T-cell (primary cell): ENCODE measurements at regions not wholly inside any gene's neighbourhood (a gene's known extent, or its start where the extent isn't known, plus 50 kb on each side); places are given as distances from the start of the nearest gene placed in this dataset.

Experiments used
- ATAC-seq, 4 experiments: fragments of 200-7000 bp in 3 of 4; fragments of 150-1000 bp in 1 of 4; cut with Tn5 transposase; replicated peaks in 1 of 4; 1 replicate in 3 of 4; 2 replicates in 1 of 4; pipeline ENCODE4 v1.10.0; 2021; ENCODE audit warnings: moderate library complexity in 3 of 4, mild to moderate bottlenecking in 2 of 4, moderate number of reproducible peaks in 1 of 4
- CTCF ChIA-PET, 2 donors: fragments of 300-600 bp; sonication (Branson Sonifier 250); formaldehyde crosslinking; loops; one replicate each; lab custom pipeline; 2022; ENCODE audit warnings: antibody characterized with exemption in 2 of 2; lab: Charles Lee
- POLR2A ChIA-PET, 2 donors: fragments of 300-600 bp; sonication (Branson Sonifier 250); formaldehyde crosslinking; loops; one replicate each; lab custom pipeline; 2022; ENCODE audit warnings: antibody characterized with exemption in 2 of 2; lab: Charles Lee
- DNase-seq, 35 experiments: peaks; one replicate each; pipeline versions ENCODE4 v3.0.0 to v3.0.0-alpha.2; 2013 to 2023
- H3K27ac ChIP-seq: one replicate; pipeline ENCODE4 v1.5.1; 2013; ENCODE audit warnings: low read length
- H3K27me3 ChIP-seq, 2 experiments: replicated peaks in 1 of 2; 1 replicate in 1 of 2; 2 replicates in 1 of 2; pipeline versions ENCODE4 v1.6.1 to v1.7.0; 2013; ENCODE audit warnings: low read length in 1 of 2, mixed read lengths in 1 of 2; ENCODE audit not compliant: control insufficient read depth in 2 of 2, insufficient read depth in 2 of 2; ENCODE audit errors: extremely low read depth in 1 of 2
- H3K36me3 ChIP-seq, 2 donors: 1 replicate in 1 of 2; 2 replicates in 1 of 2; pipeline versions ENCODE4 v1.6.1 to v1.7.0; 2013; ENCODE audit warnings: low read length in 1 of 2; ENCODE audit not compliant: control insufficient read depth in 2 of 2, insufficient read depth in 1 of 2; ENCODE audit errors: extremely low read depth in 1 of 2
- H3K4me1 ChIP-seq, 2 experiments: 1 replicate in 1 of 2; 2 replicates in 1 of 2; pipeline versions ENCODE4 v1.6.1 to v1.7.0; 2013; ENCODE audit warnings: low read length in 2 of 2, mixed read lengths in 1 of 2; ENCODE audit not compliant: insufficient read depth in 2 of 2, control insufficient read depth in 1 of 2; ENCODE audit errors: extremely low read depth in 1 of 2
- H3K4me3 ChIP-seq, 2 donors: 1 replicate in 1 of 2; 2 replicates in 1 of 2; pipeline versions ENCODE4 v1.5.1 to v1.7.0; 2013; ENCODE audit warnings: mild to moderate bottlenecking in 2 of 2, low read length in 1 of 2, moderate library complexity in 1 of 2; ENCODE audit not compliant: control insufficient read depth in 1 of 2; ENCODE audit errors: extremely low read depth in 1 of 2
- H3K9me3 ChIP-seq: 2 replicates; pipeline ENCODE4 v1.7.0; 2013
- H3K27ac Mint-ChIP-seq, 2 donors: one replicate each; pipeline ENCODE4 v1.8.0; 2020 to 2021; ENCODE audit warnings: mild to moderate bottlenecking in 2 of 2, mixed read lengths in 2 of 2
- H3K27me3 Mint-ChIP-seq, 2 donors: one replicate each; pipeline ENCODE4 v1.8.0; 2021 to 2022; ENCODE audit warnings: mixed read lengths in 2 of 2
- H3K36me3 Mint-ChIP-seq: one replicate; pipeline ENCODE4 v1.8.0; 2021; ENCODE audit warnings: mixed read lengths
- H3K4me1 Mint-ChIP-seq, 3 donors: one replicate each; pipeline ENCODE4 v1.8.0; 2020 to 2022; ENCODE audit warnings: mixed read lengths in 3 of 3, mild to moderate bottlenecking in 1 of 3
- H3K4me3 Mint-ChIP-seq, 3 donors: one replicate each; pipeline ENCODE4 v1.8.0; 2020 to 2022; ENCODE audit warnings: mild to moderate bottlenecking in 3 of 3, mixed read lengths in 3 of 3, moderate library complexity in 3 of 3
- H3K9me3 Mint-ChIP-seq, 3 donors: one replicate each; pipeline ENCODE4 v1.8.0; 2020 to 2022; ENCODE audit warnings: mixed read lengths in 3 of 3
- WGBS: methylation state at CpG from one replicate; pipeline ENCODE4 v1.1.5; 2013; ENCODE audit warnings: missing lambda C conversion rate; ENCODE audit not compliant: insufficient coverage; 5-methylcytosine and 5-hydroxymethylcytosine counted together

- no peak for ATAC-seq
- Mint-ChIP-seq H3K4me1 (no peaks in the 10 kb centered on the region), H3K4me3 (no peak overlapping the region), H3K36me3 (no peaks in the 10 kb centered on the region), H3K27me3 (no peaks in the 10 kb centered on the region), H3K9me3 (no peaks in the 10 kb centered on the region), H3K27ac (no peak overlapping the region)
- CTCF ChIA-PET = interaction anchor here in 1 of 2 donors (0.7 kb wide), 1 partner anchor 202 kb away, joined by 3 read pairs; no protein-coding TSS in a partner anchor
- H3K4me1 ChIP-seq = no peaks in the 10 kb centered on the region
- no peak overlapping the region for H3K27ac ChIP-seq
- no peaks in the 10 kb centered on the region for H3K36me3 ChIP-seq
- POLR2A ChIA-PET = no interaction called here
- DNase-seq = no peak
- H3K27me3 ChIP-seq = no peaks in the 10 kb centered on the region
- H3K4me3 ChIP-seq = no peak overlapping the region
- WGBS = no CpG with 5 or more reads among the region's 3 CpGs
- H3K9me3 ChIP-seq = no peaks in the 10 kb centered on the region
Observed at GRCh38 chr15:37679627-37680026, 254.8 kb upstream of the TMCO5A start.

GRCh38 chr15:37682304-37682703 is 252.1 kb upstream of the TMCO5A start:
- ChIA-PET POLR2A (no interaction called here), CTCF (no interaction called here)
- Mint-ChIP-seq H3K27me3 (no peaks in the 10 kb centered on the region), H3K27ac (no peak overlapping the region), H3K4me1 (no peaks in the 10 kb centered on the region), H3K4me3 (no peak overlapping the region), H3K9me3 (peaks cover 4 to 6% (median 5%) of the 10 kb centered on the region in 3 donors), H3K36me3 (no peaks in the 10 kb centered on the region)
- Histone ChIP-seq H3K27me3 (no peaks in the 10 kb centered on the region), H3K4me1 (no peaks in the 10 kb centered on the region), H3K36me3 (no peaks in the 10 kb centered on the region), H3K27ac (no peak overlapping the region), H3K4me3 (no peak overlapping the region), H3K9me3 (no peaks in the 10 kb centered on the region)
- ATAC-seq (no peak), DNase-seq (no peak)
- no CpG with 5 or more reads among the region's 4 CpGs for WGBS

GRCh38 chr15:37691911-37692310 is 242.5 kb upstream of the TMCO5A start:
- Histone ChIP-seq H3K4me1 (no peaks in the 10 kb centered on the region), H3K27me3 (no peaks in the 10 kb centered on the region), H3K27ac (no peak overlapping the region), H3K9me3 (no peaks in the 10 kb centered on the region), H3K4me3 (no peak overlapping the region), H3K36me3 (no peaks in the 10 kb centered on the region)
- ATAC-seq = no peak
- Mint-ChIP-seq H3K36me3 (no peaks in the 10 kb centered on the region), H3K4me3 (no peak overlapping the region), H3K27ac (no peak overlapping the region), H3K9me3 (peaks cover 4 to 14% (median 9%) of the 10 kb centered on the region in 3 donors), H3K27me3 (no peaks in the 10 kb centered on the region), H3K4me1 (no peaks in the 10 kb centered on the region)
- ChIA-PET CTCF (no interaction called here), POLR2A (interaction anchor here in 1 of 2 donors (0.6 to 0.7 kb wide), 2 partner anchors 36 kb away, joined by 4 to 6 read pairs; no protein-coding TSS in a partner anchor)
- no peak for DNase-seq
- WGBS = 92% methylated on average over 3 of the region's 4 CpGs

GRCh38 chr15:37693926-37694325 is 240.5 kb upstream of the TMCO5A start:
- no peak for ATAC-seq
- POLR2A ChIA-PET = no interaction called here
- H3K36me3 Mint-ChIP-seq = no peaks in the 10 kb centered on the region

GRCh38 chr15:37695719-37696118 is 238.7 kb upstream of the TMCO5A start:
- POLR2A ChIA-PET = no interaction called here
- H3K27me3 ChIP-seq = no peaks in the 10 kb centered on the region
- DNase-seq (no peak), ATAC-seq (no peak)
- CTCF ChIA-PET = no interaction called here
- Mint-ChIP-seq H3K4me1 (no peaks in the 10 kb centered on the region), H3K27me3 (no peaks in the 10 kb centered on the region), H3K9me3 (peaks cover 3 to 6% (median 6%) of the 10 kb centered on the region in 3 donors), H3K27ac (no peak overlapping the region), H3K36me3 (no peaks in the 10 kb centered on the region), H3K4me3 (no peak overlapping the region)
- no peaks in the 10 kb centered on the region for H3K9me3 ChIP-seq
- no peak overlapping the region for H3K4me3 ChIP-seq
- H3K4me1 ChIP-seq = no peaks in the 10 kb centered on the region
- H3K36me3 ChIP-seq = no peaks in the 10 kb centered on the region
- H3K27ac ChIP-seq = no peak overlapping the region

More at GRCh38 chr15:37693926-37694325, 240.5 kb upstream of the TMCO5A start:
- peaks cover 4 to 13% (median 11%) of the 10 kb centered on the region in 3 donors for H3K9me3 Mint-ChIP-seq
- no peaks in the 10 kb centered on the region for H3K27me3 Mint-ChIP-seq
- no peak overlapping the region for H3K4me3 Mint-ChIP-seq
- Histone ChIP-seq H3K27me3 (no peaks in the 10 kb centered on the region), H3K36me3 (no peaks in the 10 kb centered on the region), H3K4me1 (no peaks in the 10 kb centered on the region), H3K4me3 (no peak overlapping the region), H3K9me3 (no peaks in the 10 kb centered on the region), H3K27ac (no peak overlapping the region)
- no CpG with 5 or more reads among the region's 3 CpGs for WGBS
- H3K27ac Mint-ChIP-seq = no peak overlapping the region
- no peak for DNase-seq
- H3K4me1 Mint-ChIP-seq = no peaks in the 10 kb centered on the region
- CTCF ChIA-PET = no interaction called here

- WGBS = no CpG with 5 or more reads among the region's 3 CpGs
- DNase-seq (no peak), ATAC-seq (no peak)
- Histone ChIP-seq H3K27ac (no peak overlapping the region), H3K4me1 (no peaks in the 10 kb centered on the region), H3K4me3 (no peak overlapping the region), H3K9me3 (no peaks in the 10 kb centered on the region), H3K27me3 (no peaks in the 10 kb centered on the region), H3K36me3 (no peaks in the 10 kb centered on the region)
- no peaks in the 10 kb centered on the region for H3K36me3 Mint-ChIP-seq
- ChIA-PET POLR2A (no interaction called here), CTCF (no interaction called here)
- H3K4me3 Mint-ChIP-seq = no peak overlapping the region
- peaks cover 0 to 3% (median 2%) of the 10 kb centered on the region in 3 donors for H3K9me3 Mint-ChIP-seq
- no peak overlapping the region for H3K27ac Mint-ChIP-seq
- H3K4me1 Mint-ChIP-seq = no peaks in the 10 kb centered on the region
- no peaks in the 10 kb centered on the region for H3K27me3 Mint-ChIP-seq
Observed at GRCh38 chr15:37698679-37699078, 235.8 kb upstream of the TMCO5A start.

GRCh38 chr15:37701230-37701629 is 233.2 kb upstream of the TMCO5A start:
- Histone ChIP-seq H3K4me1 (no peaks in the 10 kb centered on the region), H3K4me3 (no peak overlapping the region), H3K27ac (no peak overlapping the region), H3K36me3 (no peaks in the 10 kb centered on the region), H3K27me3 (no peaks in the 10 kb centered on the region), H3K9me3 (no peaks in the 10 kb centered on the region)
- ChIA-PET CTCF (no interaction called here), POLR2A (no interaction called here)
- ATAC-seq (no peak), DNase-seq (no peak)
- H3K9me3 Mint-ChIP-seq = peaks cover 0 to 3% (median 2%) of the 10 kb centered on the region in 3 donors
- 88% methylated on average over 1 of the region's 1 CpG for WGBS
- H3K4me3 Mint-ChIP-seq = no peak overlapping the region
- no peak overlapping the region for H3K27ac Mint-ChIP-seq
- H3K27me3 Mint-ChIP-seq = peaks cover 0 to 4% of the 10 kb centered on the region in 2 donors
- no peaks in the 10 kb centered on the region for H3K4me1 Mint-ChIP-seq
- no peaks in the 10 kb centered on the region for H3K36me3 Mint-ChIP-seq
